HG03135 (cell line): ENCODE measurements at regions not wholly inside any gene's neighbourhood (a gene's known extent, or its start where the extent isn't known, plus 50 kb on each side); places are given as distances from the start of the nearest gene placed in this dataset.

ENCODE experiments used
- ATAC-seq: cut with Tn5 transposase; IDR thresholded peaks from one replicate; pipeline ENCODE4 v1.9.1; 2021; ENCODE audit warnings: mild to moderate bottlenecking, moderate library complexity; ENCODE audit not compliant: unreplicated experiment

DNA sequence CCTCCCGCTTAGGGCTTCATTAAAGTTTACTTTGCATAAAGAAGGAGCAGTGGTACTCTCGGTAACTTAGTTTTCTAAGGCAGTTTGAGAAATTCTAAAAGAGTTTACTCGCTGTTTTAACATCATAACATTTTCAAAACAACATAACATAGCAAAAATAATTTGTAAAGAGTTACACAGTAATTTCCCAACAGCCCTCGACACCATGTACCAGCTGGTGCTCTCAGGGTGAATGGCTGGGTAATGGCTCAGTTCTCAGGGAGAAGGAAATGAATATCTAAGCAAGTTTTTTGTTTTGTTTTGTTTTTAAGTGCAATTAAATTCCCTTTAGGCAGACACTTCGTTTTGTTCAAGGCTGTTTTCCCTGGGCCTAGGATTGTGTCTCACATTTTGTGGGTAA lies 435.3 kb downstream of the C4orf33 start:
- ATAC-seq: no peak

DNA sequence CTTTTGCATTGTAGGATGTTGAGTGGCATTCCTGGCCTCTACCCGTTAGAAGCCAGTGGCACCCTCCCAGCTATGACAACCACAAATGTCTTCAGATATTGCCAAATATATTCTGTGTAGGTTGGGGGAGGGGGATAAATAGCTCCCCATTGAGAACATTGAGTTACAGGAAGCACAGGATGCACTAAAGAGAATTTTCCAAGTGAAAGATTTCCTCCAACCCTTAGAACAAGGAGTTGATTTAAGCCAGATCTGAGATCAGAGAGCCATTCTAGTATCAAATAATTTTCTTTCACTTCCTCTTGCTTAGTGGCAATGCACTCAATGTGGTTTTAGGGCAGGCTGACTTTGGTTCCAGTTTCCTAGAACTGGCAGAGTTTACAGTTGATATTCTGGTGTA lies 436.6 kb downstream of the C4orf33 start:
- peak; percentile 85 for ATAC-seq

DNA sequence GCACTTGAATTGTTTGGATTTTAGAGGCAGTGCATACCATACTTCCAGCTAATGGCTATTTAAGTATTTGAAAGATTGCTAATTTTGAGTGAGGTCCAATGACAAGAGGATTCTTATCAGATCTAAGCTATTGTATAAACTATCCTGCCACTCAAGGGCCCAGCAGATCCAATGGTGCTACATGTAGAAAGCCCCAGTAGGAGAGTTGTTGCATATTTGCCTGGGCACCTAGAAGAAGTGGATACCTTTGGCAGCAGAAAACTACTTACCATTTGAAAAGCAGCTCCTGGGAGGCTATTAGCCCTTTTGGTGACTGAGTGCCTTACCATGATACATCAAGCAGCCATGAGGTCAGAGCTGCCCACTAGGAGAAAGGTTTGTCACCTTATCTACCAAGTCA lies 447.3 kb downstream of the C4orf33 start:
- ATAC-seq: no peak

DNA sequence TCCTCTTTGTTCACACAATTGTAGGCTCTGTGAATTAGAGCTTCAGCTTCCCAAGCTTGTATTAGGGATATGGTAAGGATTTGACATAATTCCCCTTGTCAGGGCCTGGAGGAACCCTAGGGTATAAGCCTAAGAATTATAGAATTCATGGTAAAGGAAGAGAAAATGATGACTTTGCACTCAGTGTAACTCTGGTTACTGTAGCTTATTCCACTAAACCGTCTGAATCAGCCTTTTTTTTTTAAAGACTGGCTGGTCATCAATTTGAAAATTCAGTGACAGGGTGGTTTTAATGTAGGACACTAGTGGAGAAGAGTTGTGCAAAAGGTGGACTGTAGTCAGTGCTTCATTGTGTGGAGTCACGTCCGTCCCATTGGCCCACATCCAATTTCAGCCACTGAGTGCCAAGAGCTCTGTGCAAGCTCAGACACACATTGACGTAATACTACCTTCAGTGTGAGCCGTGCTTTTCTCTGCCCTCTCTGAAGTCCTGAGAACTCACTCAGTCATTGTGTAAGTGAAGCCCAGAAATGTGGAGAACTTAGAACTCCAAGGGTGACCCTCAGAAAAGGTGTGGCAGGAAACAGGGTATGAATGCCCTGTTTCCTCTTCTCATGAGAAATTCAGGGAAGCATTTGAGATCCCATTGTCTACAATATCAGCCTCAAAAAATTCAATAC lies 449.8 kb downstream of the C4orf33 start:
- ATAC-seq: no peak

GRCh38 chr4:129546531-129546930 lies 450.6 kb downstream of the C4orf33 start:
- ATAC-seq: no peak

GRCh38 chr4:129550281-129550785 lies 454.4 kb downstream of the C4orf33 start:
- ATAC-seq: no peak

DNA sequence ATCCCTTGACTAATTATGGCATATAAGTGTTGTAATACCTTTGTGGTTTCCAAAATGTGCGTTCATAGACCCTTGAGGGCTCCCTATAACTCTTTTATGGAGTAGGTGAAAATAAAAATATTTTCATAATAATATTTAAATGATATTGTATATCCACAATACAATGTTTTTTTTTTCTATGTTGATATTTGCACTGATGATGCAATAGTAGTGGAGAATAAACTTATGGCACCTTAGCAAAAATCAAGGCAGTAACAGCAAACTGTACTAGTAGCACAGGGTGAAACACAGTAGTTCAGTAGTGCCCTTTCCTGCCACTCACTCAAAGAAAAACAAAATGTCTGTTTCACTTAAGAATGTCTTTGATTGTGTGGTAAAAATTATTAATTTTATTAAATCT lies 465.3 kb downstream of the C4orf33 start:
- ATAC-seq: no peak

- no peak for ATAC-seq
These were observed 466.1 kb downstream of the C4orf33 start for GRCh38 chr4:129561886-129562671.

DNA sequence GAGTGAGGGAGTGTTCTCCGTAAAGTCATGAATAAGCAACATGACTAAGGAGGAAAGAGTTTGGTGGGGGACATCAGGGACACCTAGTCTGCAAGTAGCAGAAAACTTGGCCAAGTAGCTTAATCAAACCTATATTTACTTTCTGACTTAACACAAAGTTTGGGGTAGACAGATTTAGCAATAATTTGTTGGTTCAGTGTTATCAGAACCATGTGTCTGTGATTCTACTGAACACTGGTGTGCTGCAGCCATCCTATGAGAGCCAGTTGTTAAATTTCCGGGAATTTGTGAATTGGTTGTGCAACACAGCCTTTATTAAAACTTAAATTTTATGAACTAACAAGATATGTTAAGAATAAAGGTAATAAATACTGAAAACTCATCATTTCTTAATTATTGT lies 469.3 kb downstream of the C4orf33 start:
- no peak for ATAC-seq

GRCh38 chr4:129570326-129570725 lies 474.4 kb downstream of the C4orf33 start:
- no peak for ATAC-seq

DNA sequence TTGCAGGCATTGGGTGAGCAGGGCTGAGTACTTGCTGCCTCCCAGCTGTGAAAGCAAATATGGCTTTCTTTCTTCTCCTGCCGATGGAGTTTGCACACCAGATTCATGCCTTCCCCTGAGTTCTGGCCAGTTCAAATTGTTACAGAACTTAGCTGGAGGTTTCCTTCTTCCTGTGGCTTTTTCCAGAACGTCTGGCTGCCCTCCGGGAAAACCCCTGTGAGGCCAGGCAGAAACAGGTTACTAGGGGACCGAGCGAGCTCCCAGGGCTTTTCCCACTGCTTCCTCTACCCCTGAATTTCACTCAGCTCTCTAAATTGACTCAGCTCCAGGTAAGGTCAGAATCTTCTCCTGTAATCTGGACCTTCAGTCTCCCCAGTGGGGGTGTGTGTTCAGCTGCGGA lies 482.4 kb downstream of the C4orf33 start:
- ATAC-seq: no peak

DNA sequence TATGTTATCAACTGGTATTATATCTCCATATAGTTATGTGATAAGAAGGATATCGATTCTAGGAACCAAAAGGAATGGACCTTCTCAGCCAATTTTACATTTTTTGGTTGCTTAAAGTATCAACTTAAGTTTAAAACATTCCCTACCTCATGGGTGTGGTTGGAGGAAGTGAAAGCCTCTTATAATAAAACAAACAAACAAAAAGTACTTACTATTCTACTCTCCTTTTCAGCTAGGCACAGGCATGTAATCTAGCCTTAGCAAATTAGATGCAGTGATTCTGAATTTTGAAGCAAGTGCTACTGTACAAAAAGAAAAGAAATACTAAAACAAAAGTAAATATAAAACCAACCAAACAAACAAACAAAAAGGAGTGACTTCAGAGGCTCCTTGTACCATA lies 485.4 kb downstream of the C4orf33 start:
- no peak for ATAC-seq

DNA sequence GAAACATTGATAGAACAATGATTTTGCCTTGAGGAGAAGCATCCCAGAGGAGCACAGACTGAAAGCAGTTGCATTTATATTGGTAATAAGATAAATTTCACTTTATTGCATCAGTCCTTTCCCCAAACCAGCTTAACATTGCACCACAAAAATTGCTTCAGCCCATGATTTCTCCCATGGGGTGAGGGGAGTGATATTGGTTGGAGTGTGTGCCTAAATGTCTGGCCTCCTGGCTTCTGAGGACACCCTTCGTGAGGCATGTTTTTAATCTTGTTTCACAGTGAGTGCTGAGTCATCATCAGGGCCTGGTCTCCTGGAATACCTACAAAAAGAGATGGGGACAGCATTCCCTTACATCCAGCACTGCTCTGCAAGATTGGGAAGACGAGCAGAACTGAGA lies 487.9 kb downstream of the C4orf33 start:
- no peak for ATAC-seq

DNA sequence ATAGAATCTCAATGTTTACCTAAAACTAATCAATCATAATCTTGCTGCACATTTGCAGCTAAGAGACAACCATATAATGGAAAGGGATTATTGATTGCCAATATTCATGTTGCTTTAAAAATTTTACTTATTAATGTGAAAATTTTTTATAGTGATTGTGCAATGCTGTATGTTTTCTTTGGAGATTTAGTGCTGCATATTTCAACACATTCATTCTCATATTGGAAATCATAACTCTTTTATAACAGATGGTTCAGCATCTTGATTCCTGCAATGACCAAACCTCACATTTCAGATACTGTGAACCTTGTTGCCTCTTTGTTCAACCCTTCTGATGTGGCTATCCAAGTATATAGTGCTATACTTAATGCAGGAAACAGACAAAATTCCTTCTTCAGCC lies 502.6 kb downstream of the C4orf33 start:
- no peak for ATAC-seq

- ATAC-seq: no peak
These were observed 504.9 kb downstream of the C4orf33 start for GRCh38 chr4:129600898-129601297.

DNA sequence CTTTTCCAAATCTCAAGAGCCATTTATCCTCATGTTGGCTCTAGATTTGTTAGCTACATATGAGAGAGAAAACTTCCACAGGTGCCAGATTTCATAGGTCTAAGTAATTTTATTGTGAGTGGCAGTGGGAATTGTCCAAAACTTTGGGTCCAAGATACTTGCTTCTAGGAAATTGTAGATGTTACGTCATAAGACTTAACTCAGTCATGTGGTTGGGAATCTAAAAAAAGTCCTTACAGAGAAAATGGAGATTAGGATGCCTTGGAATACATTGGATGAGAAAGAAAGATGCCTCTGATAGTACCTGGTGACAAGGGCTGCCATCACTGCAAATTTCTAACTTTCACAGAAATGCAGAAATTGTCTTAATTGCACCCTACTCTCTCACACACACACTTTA lies 506.5 kb downstream of the C4orf33 start:
- ATAC-seq: no peak

GRCh38 chr4:129603241-129603931 lies 507.4 kb downstream of the C4orf33 start:
- no peak for ATAC-seq

- ATAC-seq: no peak
These were observed 508.8 kb downstream of the C4orf33 start for GRCh38 chr4:129604632-129605255.

DNA sequence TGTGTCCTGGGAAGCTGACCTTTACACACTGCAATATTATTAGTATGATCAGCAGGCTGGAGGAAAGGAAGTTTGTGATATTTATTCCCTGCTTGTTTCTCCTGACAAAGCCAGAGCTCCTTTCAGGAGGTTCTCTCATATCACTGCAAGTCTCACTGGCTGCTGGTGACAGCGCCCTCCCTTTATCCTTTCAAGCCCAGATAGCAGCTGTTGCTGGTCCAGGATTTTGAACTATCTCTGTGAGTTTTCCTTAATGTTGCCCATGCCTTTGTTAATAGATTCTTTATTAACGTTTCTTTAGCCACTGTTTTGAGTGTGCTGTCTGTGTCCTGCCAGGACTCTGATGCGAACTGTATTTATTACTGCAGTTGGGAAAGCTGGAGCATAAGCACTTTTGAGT lies 518.7 kb downstream of the C4orf33 start:
- ATAC-seq: no peak

DNA sequence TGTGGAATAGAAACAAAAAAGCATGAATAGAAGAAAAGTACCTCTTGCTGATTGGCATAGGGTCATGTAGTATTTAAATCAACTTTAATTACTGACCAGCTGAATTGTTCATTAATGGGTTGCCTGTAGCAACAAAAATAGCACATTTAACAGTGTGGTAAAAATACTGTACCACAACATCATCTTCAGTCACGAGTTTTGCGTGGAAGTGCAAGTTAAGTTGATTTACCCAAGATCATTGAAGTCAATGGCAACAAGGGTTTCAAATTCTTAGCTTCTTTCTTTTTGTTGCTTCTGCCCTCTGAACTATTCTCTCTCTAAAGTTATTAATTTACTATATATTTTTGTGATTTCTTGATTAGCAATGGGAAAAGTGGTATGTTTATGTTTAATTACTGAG lies 526.6 kb downstream of the C4orf33 start:
- ATAC-seq: no peak

GRCh38 chr4:129623233-129623875 lies 527.4 kb downstream of the C4orf33 start:
- no peak for ATAC-seq
